GM19240 (cell line): ENCODE measurements at regions not wholly inside any gene's neighbourhood (a gene's known extent, or its start where the extent isn't known, plus 50 kb on each side); places are given as distances from the start of the nearest gene placed in this dataset.
"Not testable (repeated sequence)": the region's sequence is repeated elsewhere in the genome, so short reads cannot be mapped to it uniquely, and the experiment has no call there.

Experiments used
- DNase-seq: peaks from one replicate; pipeline ENCODE4 v3.0.0; 2011; ENCODE audit warnings: low spot score; ENCODE audit not compliant: insufficient read length

DNA sequence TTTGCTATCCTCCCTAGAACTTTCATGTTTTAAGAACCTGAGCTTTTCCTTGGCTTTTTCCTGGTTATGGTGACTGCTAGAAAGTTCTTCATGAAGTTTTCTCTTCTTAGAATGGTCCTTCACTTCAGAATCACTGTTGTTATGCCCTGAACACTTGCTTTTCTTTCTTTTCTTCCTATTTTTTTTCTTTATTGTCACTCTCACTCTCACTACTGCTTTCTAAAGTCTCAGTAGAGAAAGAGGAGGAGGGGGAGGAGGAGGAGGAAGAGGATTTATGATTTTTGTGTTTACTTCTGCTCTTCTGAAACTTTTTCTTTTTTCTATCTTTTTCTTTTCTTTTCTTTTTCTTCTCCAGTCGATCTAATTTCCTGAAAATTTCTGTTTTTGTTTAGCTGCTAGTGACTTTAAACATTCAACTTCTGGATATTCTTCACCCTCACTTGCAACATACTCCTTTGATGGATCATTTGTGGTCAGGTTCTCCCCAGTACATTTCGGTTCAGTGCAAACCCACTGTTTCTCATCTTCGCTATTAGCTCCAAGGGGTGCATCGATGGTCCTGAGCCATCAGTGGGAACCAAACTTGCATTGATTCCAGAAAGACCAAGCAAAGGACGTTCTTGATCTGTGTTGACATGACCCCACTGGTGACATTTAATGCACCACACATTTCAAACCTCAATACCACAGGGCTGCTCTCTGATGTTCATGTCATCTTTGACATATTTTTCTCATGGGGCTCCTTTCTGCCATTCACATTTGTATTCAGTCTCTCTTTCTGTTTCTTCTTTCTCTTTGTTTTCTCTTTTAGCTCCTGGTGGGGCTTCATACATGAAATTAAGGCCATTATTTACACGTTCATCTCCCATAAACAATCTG is 81.6 kb upstream of the HAND1 start:
- DNase-seq = no peak

DNA sequence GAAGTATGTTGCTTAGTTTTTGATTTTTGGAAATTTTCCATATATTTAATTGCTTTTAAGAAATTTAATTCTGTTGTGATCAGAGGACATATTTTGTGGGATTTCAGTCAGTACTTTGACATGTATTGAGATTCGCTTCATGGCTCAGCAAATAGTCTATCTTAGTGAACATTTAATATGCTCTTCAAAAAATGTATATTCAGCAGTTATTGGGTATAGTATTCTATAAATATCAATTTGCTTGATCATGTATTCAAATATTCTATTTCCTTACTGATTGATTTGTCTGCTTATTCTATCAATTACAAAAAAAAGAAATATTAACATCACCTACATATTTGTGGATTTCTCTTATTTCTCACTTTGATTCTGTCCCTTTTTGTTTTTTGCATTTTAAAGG is 79.5 kb upstream of the HAND1 start:
- DNase-seq = no peak

DNA sequence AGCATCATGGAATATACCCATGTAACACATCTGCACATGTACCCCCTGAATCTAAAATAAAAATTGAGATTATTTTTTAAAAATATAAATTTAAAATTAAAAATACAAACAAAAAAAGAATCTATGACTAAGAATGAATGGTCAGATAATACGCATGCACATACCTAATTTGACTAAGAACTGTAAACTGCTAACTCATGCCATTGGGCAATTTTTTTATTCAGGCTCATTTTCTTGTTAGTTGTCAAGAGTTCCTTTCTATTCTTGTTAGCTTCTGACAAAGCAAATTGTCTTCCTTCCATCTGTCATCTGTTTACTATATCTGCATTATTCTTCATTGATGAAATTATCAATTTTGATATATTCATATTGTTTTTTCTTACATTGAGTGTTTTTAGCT is 69.5 kb upstream of the HAND1 start:
- no peak for DNase-seq

DNA sequence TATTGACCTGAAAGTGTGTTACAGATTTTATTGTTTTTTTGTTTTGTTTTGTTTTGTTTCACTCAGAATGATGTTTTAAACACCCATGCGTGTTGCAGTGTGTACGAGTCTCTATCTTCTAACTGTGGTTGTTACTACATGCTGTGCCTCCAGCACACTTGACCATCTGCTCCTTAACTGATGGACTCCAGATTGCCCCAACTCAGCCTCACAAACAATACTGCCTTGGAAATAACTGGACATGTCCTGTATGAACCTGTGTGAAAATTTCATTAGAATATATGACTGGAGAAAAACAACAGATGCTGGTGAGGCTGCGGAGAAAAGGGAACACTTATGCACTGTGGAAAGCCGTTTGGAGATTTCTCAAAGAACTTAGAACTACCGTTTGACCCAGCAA is 68.7 kb upstream of the HAND1 start:
- no peak for DNase-seq

DNA sequence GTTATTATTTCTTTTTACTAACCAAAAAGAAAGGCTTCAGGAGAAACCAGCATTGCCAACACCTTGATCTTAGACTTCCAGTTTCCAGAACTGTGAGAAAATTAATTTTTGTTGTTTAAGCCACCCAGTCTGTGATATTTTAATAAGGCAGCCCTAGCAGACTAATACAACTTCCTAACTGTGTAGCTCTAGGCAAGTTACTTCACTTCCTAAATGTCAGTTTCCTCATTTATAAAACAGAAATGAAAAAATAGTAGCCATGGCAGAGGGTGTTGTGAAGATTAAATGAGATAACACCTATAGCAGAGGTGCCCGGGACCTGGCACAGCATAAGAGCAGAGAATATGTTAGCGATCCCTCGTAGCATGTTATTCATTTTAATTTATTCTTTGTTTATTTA is 66.6 kb upstream of the HAND1 start:
- no peak for DNase-seq

DNA sequence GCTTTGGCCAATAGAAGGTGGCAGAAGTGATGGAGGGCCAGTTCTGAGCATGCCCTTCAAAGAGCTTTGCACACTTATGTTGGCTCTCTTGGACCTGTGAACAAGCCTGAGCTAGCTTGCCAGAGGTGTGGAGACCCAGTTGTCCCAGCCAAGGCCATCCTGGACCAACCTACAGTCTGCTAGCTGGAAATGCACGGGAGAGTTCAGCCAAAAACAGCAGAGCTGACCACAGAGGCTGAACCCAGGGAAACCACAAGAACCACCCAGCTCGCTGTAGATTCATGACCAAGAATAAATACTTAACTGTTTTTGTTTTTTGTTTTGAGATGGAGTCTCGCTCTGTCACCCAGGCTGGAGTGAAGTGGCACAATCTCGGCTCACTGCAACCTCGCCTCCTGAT is 65.4 kb upstream of the HAND1 start:
- DNase-seq = no peak

DNA sequence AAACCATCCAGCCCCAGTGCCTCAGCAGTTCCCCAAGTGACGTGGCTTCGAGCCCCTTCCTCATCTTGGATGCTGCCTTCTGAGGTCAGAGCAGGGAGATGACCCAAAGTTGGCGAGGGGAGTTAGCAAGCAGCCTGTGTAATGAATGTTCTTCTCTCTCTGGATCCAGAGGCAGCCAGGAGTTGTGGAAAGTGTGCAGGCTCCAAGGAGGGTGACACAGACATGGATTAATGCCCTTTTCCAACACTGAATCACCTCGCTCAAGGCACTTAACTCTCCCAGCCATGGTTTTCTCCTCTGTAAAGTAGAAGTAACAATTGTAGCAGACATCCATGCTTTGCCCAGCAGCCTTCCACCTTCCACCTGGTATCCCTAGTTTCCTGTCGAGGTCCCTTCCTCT is 64.6 kb upstream of the HAND1 start:
- DNase-seq = no peak

DNA sequence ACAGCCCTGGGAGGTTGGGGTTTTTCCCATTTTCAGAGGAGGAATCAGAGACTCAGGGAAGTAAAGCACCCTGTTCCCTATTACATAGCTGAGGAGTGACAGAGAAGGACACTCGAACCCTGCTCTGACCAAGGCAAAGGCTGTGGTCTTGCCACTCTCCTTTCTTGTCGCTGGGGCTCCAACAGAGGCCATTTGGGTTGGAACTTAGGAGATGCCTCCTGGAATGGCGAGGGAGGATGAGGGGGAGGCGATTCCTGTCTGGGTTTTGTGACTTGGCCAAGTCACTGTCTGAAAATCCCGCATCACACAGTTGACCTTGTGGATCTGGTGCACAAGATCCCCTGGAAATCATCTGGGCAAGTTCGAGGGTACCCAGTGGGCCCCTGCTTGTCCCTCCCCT is 64.0 kb upstream of the HAND1 start:
- DNase-seq = no peak

DNA sequence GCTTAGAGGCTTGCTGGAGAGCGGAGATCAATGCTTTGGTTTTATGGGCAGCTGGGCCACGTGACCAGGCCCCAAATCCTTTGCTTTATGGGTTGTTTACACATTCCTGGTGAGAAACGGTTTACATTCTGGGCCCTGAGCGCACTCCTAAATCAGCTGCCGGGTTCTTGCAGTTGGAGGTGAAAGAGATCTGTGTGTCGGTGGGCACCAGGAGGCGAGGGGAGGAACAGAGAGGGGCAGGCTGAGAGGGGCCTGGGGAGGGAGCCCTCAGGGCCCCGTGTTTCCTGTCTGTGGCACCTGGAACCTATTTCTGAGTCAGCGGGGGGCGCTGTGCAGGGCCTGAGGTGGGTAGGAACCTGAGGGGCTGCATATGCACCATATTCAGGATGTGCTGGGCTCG is 63.5 kb upstream of the HAND1 start:
- no peak for DNase-seq

DNA sequence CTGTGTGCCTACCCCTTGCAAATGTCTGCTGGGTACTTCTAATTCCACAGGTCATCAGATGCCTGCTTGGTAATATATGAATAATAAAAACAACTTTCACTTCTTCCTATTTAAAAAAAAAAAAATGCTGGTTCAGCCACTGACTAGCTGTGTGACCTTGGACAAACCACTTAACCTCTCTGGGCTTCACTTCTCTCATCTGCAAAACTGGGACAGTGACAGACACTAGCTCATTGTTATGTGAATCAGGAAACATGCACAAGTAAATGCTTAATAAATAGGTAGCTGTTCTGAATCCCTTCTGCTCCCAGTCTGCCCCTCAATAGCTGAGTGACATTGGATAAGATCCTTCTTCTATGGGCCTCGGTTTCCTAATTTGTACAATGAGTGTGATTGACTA is 62.6 kb upstream of the HAND1 start:
- no peak for DNase-seq

DNA sequence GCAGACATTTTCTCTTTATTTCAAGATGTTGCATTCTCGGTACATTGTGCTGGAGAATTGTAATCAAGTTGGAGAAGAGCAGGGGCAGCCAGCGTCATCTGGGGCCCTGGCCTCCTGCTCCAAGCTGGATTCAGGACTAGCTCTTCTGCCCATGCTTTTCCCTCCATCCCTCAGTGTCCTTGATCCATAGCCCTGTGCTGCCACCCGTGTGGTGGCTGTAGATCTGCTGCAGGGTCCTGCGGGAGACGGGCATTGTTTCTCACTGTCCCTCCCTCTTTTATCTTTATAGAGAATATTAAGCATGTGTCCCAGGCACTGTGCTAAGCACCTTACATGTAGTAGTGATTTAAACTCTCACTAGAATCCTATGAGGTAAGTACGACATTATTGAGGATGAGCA is 60.5 kb upstream of the HAND1 start:
- DNase-seq = no peak

DNA sequence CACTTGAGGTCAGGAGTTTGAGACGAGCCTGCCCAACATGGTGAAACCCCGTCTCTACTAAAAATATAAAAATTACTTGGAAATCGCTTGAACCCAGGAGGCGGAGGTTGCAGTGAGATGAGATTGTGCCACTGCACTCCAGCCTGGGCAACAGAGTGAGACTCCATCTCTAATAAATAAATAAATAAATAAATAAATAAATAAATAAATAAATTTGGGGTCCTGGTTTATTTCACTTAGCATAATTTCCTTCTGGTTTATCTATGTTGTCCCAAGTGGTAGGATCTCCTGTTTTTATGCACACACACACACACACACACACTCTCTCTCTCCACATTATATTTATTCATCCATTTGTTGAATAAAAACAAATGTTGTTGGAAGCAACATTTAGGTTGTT is 58.4 kb upstream of the HAND1 start:
- DNase-seq = not testable (repeated sequence)

DNA sequence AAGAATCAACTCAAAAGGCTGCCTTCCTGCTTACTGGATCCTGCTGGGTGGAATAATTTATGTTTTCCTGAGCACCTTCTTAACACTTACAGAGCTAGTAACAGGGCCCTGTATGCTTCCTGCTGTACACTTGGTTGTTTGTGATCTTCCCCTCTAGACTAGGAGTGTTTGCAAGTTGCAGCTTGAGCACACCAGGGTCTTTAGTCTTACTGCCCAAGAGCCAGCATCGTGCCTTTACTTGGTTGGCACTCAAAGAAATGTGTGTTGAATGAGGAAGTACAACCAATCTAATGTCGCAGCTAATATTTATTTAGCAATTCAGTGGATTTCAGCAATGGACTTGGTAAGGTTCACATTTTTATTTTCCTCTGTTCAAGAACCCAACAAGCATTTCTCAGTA is 57.5 kb upstream of the HAND1 start:
- DNase-seq = no peak

DNA sequence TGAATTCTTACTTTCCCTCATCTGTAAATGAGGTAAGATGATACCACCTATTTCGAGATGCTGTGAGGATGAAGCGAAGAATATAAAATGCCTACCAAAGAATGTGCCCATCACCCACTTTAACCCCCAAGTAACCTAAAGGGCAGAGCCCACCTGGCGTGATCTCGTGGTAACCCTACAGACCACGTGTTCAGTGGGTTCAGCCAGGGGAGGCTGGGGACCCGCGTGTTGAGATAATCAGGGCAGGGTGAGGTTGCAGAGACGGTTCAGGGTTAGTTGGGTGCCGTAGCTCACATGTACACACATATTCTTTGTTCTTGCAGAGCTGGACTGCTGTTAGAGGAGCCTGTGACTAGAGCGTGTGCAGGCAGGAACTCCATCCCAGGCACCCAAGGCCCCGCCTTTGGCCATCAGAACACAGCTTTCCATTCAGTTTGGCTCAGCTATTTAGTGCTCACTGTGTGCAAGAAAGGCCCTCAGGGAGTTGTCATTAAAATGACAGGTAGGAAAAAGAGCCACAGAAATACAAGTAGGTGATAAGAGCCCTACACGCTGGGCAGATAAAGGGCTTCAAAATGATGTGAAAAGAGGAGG is 56.5 kb upstream of the HAND1 start:
- DNase-seq = no peak

DNA sequence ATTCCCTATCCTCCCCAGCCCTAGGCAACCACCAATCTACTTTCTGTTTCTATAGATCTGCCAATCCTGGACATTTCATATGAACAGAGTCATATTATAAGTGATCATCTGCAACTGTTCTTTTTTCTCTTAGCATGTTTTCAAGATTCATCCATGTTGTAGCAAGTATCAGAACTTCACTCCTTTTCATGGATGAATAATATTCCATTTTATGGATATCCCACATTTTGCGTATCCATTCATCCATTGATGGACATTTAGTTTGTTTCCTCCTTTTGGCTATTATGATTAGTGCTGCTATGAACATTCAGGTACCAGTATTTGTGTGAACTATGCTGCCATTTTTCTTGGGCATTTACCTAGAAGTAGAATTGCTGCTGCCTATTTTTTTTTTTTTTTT is 51.3 kb upstream of the HAND1 start:
- DNase-seq = no peak

DNA sequence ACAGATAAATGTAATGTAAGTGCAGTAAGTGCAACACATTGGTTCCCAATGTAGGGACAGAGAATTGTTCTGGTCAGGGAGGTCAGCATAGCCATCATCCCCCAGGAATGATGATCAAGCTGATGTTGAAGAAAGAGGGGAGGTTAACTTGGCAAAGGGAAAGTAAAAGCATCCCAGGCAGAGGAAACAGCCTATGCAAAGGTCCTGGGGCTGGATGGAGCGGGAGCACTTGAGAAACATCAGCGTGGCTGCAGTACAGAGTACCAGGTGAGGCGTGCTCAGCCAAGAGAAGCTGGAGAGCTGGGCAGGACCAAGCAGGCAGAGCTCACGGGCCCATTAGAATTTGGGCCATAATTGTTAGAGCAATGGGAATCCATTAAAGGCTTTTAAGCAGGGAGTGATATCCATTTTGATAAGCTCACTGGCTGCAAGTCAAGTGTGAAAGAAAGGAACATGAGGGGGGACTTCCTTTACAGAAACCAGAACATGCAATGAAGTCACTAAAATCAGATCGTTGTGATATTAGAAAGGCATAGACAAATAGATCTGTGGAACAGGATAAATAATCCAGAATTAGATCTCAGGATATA is 50.1 kb upstream of the HAND1 start:
- DNase-seq = no peak
